HFFc6 (cell line): ENCODE measurements at regions not wholly inside any gene's neighbourhood (a gene's known extent, or its start where the extent isn't known, plus 50 kb on each side); places are given as distances from the start of the nearest gene placed in this dataset.

ENCODE experiments used
- DNase-seq: peaks from one replicate; pipeline ENCODE4 v3.0.0-alpha.2; 2018
- H3K27ac Mint-ChIP-seq: 2 replicates; pipeline ENCODE4 v1.8.0; 2020; ENCODE audit warnings: mild to moderate bottlenecking, mixed read lengths
- H3K27me3 Mint-ChIP-seq: 2 replicates; pipeline ENCODE4 v1.8.0; 2021; ENCODE audit warnings: mild to moderate bottlenecking, moderate library complexity, mixed read lengths; ENCODE audit not compliant: insufficient read depth
- H3K36me3 Mint-ChIP-seq: 2 replicates; pipeline ENCODE4 v1.8.0; 2021; ENCODE audit warnings: low read depth, mixed read lengths
- H3K4me1 Mint-ChIP-seq: 2 replicates; pipeline ENCODE4 v1.8.0; 2020; ENCODE audit warnings: low read depth, mixed read lengths
- H3K4me3 Mint-ChIP-seq: 2 replicates; pipeline ENCODE4 v1.8.0; 2020; ENCODE audit warnings: mild to moderate bottlenecking, moderate library complexity, mixed read lengths
- H3K9me3 Mint-ChIP-seq: 2 replicates; pipeline ENCODE4 v1.8.0; 2020; ENCODE audit warnings: mild to moderate bottlenecking, mixed read lengths
- CTCF ChIP-seq: fragments of 200-600 bp; sonication (generic); IDR thresholded peaks from 2 replicates; pipeline ENCODE4 v1.5.0; 2021; ENCODE audit warnings: antibody characterized with exemption, mild to moderate bottlenecking

DNA sequence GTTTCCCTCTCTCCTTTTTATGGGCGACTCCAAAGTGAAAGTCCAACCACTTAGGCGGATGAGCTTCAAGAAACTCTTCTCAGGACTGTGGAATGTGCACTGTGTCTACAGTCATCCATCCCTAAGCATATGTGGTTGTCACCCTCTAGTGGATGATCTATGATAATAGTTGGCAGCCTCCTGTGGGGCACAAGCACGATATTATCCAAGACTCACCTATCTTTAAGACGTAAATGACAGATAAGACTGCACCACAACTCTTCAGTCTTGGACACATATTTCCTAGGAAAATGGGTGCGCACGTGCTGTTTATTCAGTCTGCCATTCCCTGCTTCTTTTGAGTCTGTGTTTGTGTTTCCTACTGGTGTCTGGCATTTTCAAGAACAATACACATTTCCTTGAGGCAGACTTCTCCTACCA lies 145.5 kb upstream of the CTAGE1 start:
- peak; percentile 81 for DNase-seq
- H3K4me1 Mint-ChIP-seq = peaks cover 35% of the 10 kb centered on the region
- H3K27ac Mint-ChIP-seq = no peak overlapping the region
- no peaks in the 10 kb centered on the region for H3K36me3 Mint-ChIP-seq
- no peaks in the 10 kb centered on the region for H3K9me3 Mint-ChIP-seq
- TF ChIP-seq CTCF = peak; percentile 94
- peaks cover 11% of the 10 kb centered on the region for H3K27me3 Mint-ChIP-seq
- peak overlapping the region; percentile 13; the same call in 1 of the 2 replicates for H3K4me3 Mint-ChIP-seq

GRCh38 chr18:22564036-22564435 lies 146.3 kb upstream of the CTAGE1 start:
- no peak for TF ChIP-seq CTCF
- DNase-seq = no peak

GRCh38 chr18:22566703-22567420 lies 149.1 kb upstream of the CTAGE1 start:
- Mint-ChIP-seq H3K4me1 (peaks cover 17% of the 10 kb centered on the region; the same call in 1 of the 2 replicates), H3K27ac (no peak overlapping the region), H3K36me3 (no peaks in the 10 kb centered on the region), H3K4me3 (no peak overlapping the region), H3K27me3 (peaks cover 18% of the 10 kb centered on the region), H3K9me3 (no peaks in the 10 kb centered on the region)
- no peak for DNase-seq
- no peak for TF ChIP-seq CTCF

More at GRCh38 chr18:22564036-22564435, 146.3 kb upstream of the CTAGE1 start:
- H3K4me1 Mint-ChIP-seq = peaks cover 31% of the 10 kb centered on the region
- H3K4me3 Mint-ChIP-seq = no peak overlapping the region
- H3K36me3 Mint-ChIP-seq = no peaks in the 10 kb centered on the region
- no peaks in the 10 kb centered on the region for H3K9me3 Mint-ChIP-seq
- H3K27me3 Mint-ChIP-seq = peaks cover 14% of the 10 kb centered on the region
- H3K27ac Mint-ChIP-seq = no peak overlapping the region

GRCh38 chr18:22567794-22568193 lies 150.1 kb upstream of the CTAGE1 start:
- Mint-ChIP-seq H3K27me3 (peaks cover 18% of the 10 kb centered on the region), H3K27ac (no peak overlapping the region), H3K4me1 (peaks cover 12% of the 10 kb centered on the region; the same call in 1 of the 2 replicates), H3K4me3 (no peak overlapping the region), H3K9me3 (no peaks in the 10 kb centered on the region), H3K36me3 (no peaks in the 10 kb centered on the region)
- no peak for TF ChIP-seq CTCF
- DNase-seq = no peak

- Mint-ChIP-seq H3K4me3 (no peak overlapping the region), H3K36me3 (no peaks in the 10 kb centered on the region), H3K4me1 (no peaks in the 10 kb centered on the region), H3K27ac (no peak overlapping the region), H3K9me3 (no peaks in the 10 kb centered on the region), H3K27me3 (peaks cover 18% of the 10 kb centered on the region)
- 0 out of 2 replicates have a peak, but pooled peaks have one; percentile 18 for TF ChIP-seq CTCF
- DNase-seq = no peak
These were observed 152.8 kb upstream of the CTAGE1 start for GRCh38 chr18:22570492-22570891.
